SK-N-SH (cell line): ENCODE measurements at regions not wholly inside any gene's neighbourhood (a gene's known extent, or its start where the extent isn't known, plus 50 kb on each side); places are given as distances from the start of the nearest gene placed in this dataset.

ENCODE experiments used
- CTCF ChIA-PET: fragments of 300-600, 350-600 bp; formaldehyde crosslinking; extraction: SDS; loops from one replicate; lab custom pipeline; 2021; lab: Yijun Ruan, JAX
- POLR2A ChIA-PET: fragments of 350-600 bp; sonication (Branson Sonifier 250); formaldehyde crosslinking; extraction: SDS; loops from one replicate; lab custom pipeline; 2020; ENCODE audit warnings: antibody characterized with exemption, inconsistent platforms; lab: Yijun Ruan, JAX
- DNase-seq: peaks from one replicate; pipeline ENCODE4 v3.0.0; 2012
- H2AFZ ChIP-seq: fragments of 200-600 bp; sonication (generic); 2 replicates; pipeline ENCODE4 v1.8.1; 2016; ENCODE audit warnings: antibody characterized with exemption, mild to moderate bottlenecking, low read depth
- H3F3A ChIP-seq: fragments of 200-600 bp; sonication (generic); replicated peaks from 2 replicates; pipeline ENCODE3; 2016; ENCODE audit warnings: antibody characterized with exemption, mild to moderate bottlenecking; ENCODE audit not compliant: insufficient read depth
- H3K27ac ChIP-seq, 2 experiments: fragments of 200-500 bp in 1 of 2; fragments of 200-600 bp in 1 of 2; sonication (Bioruptor generic) in 1 of 2; sonication (generic), shearing (Covaris generic) in 1 of 2; 2 replicates each; pipeline versions ENCODE4 v1.5.1 to v1.6.1; 2014 to 2016; ENCODE audit warnings: low read depth in 2 of 2, inconsistent platforms in 1 of 2, low read length in 1 of 2, mild to moderate bottlenecking in 1 of 2, mixed read lengths in 1 of 2
- H3K27me3 ChIP-seq: fragments of 200-600 bp; sonication (generic), shearing (Covaris generic); 2 replicates; pipeline ENCODE4 v1.6.1; 2016; ENCODE audit warnings: mixed run types; ENCODE audit not compliant: insufficient read depth
- H3K36me3 ChIP-seq, 2 experiments: fragments of 200-500 bp in 1 of 2; fragments of 200-600 bp in 1 of 2; sonication (Bioruptor generic) in 1 of 2; sonication (generic) in 1 of 2; replicated peaks in 1 of 2; 2 replicates each; pipeline versions ENCODE3 to v1.5.1; 2014 to 2016; ENCODE audit warnings: low read length in 1 of 2, mild to moderate bottlenecking in 1 of 2; ENCODE audit not compliant: insufficient read depth in 2 of 2, control insufficient read depth in 1 of 2
- H3K4me1 ChIP-seq, 2 experiments: fragments of 200-500 bp in 1 of 2; fragments of 200-600 bp in 1 of 2; sonication (Bioruptor generic) in 1 of 2; sonication (generic), shearing (Covaris generic) in 1 of 2; 2 replicates each; pipeline versions ENCODE4 v1.5.1 to v1.6.1; 2014 to 2016; ENCODE audit warnings: low read depth in 1 of 2, low read length in 1 of 2, mixed run types in 1 of 2; ENCODE audit not compliant: insufficient read depth in 2 of 2, control insufficient read depth in 1 of 2
- H3K4me2 ChIP-seq: fragments of 200-600 bp; sonication (generic), shearing (Covaris generic); 2 replicates; pipeline ENCODE4 v1.6.1; 2017; ENCODE audit warnings: mixed run types
- H3K4me3 ChIP-seq, 2 experiments: fragments of 200-500 bp in 1 of 2; fragments of 200-600 bp in 1 of 2; sonication (Bioruptor generic) in 1 of 2; sonication (generic), shearing (Covaris generic) in 1 of 2; 2 replicates each; pipeline versions ENCODE4 v1.5.1 to v1.8.1; 2014 to 2016; ENCODE audit warnings: low read depth in 2 of 2, inconsistent platforms in 1 of 2, low read length in 1 of 2, mild to moderate bottlenecking in 1 of 2, mixed read lengths in 1 of 2, moderate library complexity in 1 of 2
- H3K79me2 ChIP-seq: fragments of 200-600 bp; sonication (generic); 2 replicates; pipeline ENCODE4 v1.8.1; 2017; ENCODE audit warnings: mild to moderate bottlenecking; ENCODE audit not compliant: insufficient read depth
- H3K9ac ChIP-seq: fragments of 200-600 bp; sonication (generic); 2 replicates; pipeline ENCODE4 v1.6.1; 2017; ENCODE audit warnings: mixed run types
- H3K9me2 ChIP-seq: fragments of 200-600 bp; sonication (generic); 2 replicates; pipeline ENCODE4 v1.6.1; 2017; ENCODE audit warnings: mixed run types
- H3K9me3 ChIP-seq: fragments of 200-600 bp; sonication (generic); 2 replicates; pipeline ENCODE4 v1.6.1; 2017; ENCODE audit warnings: mixed run types, mild to moderate bottlenecking, moderate library complexity
- H4K20me1 ChIP-seq: fragments of 200-600 bp; sonication (generic); 2 replicates; pipeline ENCODE4 v1.6.1; 2017; ENCODE audit warnings: mild to moderate bottlenecking, mixed run types; ENCODE audit not compliant: insufficient read depth
- GATA2 ChIP-seq: sonication (generic); formaldehyde crosslinking; IDR thresholded peaks from 2 replicates; pipeline ENCODE4 v1.5.0; 2020; ENCODE audit warnings: mild to moderate bottlenecking, missing genetic modification reagents
- IRF3 ChIP-seq: fragments of 150-350 bp; IDR thresholded peaks from 2 replicates; pipeline ENCODE4 v1.6.1; 2016; ENCODE audit warnings: mild to moderate bottlenecking, low read depth, low read length
- NRF1 ChIP-seq: IDR thresholded peaks from 2 replicates; pipeline ENCODE4 v1.6.1; 2012; ENCODE audit warnings: low read depth, mild to moderate bottlenecking, low read length
- PBX3 ChIP-seq: IDR thresholded peaks from 2 replicates; pipeline ENCODE4; 2012
- RAD21 ChIP-seq: IDR thresholded peaks from 2 replicates; pipeline ENCODE4 v1.6.1; 2012; ENCODE audit warnings: mild to moderate bottlenecking, low read length
- RCOR1 ChIP-seq: fragments of 150-350 bp; IDR thresholded peaks from 2 replicates; pipeline ENCODE4 v1.6.1; 2017; ENCODE audit warnings: antibody characterized with exemption, low read length
- REST ChIP-seq: IDR thresholded peaks from 2 replicates; pipeline ENCODE4 v1.6.1; 2012; ENCODE audit warnings: mild to moderate bottlenecking, low read depth, low read length, moderate library complexity
- RFX5 ChIP-seq: IDR thresholded peaks from 2 replicates; pipeline ENCODE4 v1.6.1; 2012; ENCODE audit warnings: mild to moderate bottlenecking, improper control_type of control experiment, low read length
- SIN3A ChIP-seq: IDR thresholded peaks from 2 replicates; pipeline ENCODE4 v1.6.1; 2012; ENCODE audit warnings: low read depth, mild to moderate bottlenecking, low read length, moderate library complexity, borderline replicate concordance
- TAF1 ChIP-seq: IDR thresholded peaks from 2 replicates; pipeline ENCODE4 v1.6.1; 2012; ENCODE audit warnings: low read depth, mild to moderate bottlenecking, low read length, moderate library complexity, borderline replicate concordance
- TEAD4 ChIP-seq: IDR thresholded peaks from 2 replicates; pipeline ENCODE4 v1.4.0; 2012; ENCODE audit warnings: mild to moderate bottlenecking, borderline replicate concordance; ENCODE audit not compliant: insufficient read depth
- USF2 ChIP-seq: fragments of 150-350 bp; IDR thresholded peaks from 2 replicates; pipeline ENCODE4 v1.6.1; 2017; ENCODE audit warnings: antibody characterized with exemption, low read length, low read depth, borderline replicate concordance
- YY1 ChIP-seq: IDR thresholded peaks from 2 replicates; pipeline ENCODE4 v1.4.0; 2012; ENCODE audit warnings: low read depth, mild to moderate bottlenecking
- WGBS: methylation state at CpG from one replicate; pipeline ENCODE4 v1.1.6; 2017; ENCODE audit warnings: low lambda C conversion rate; 5-methylcytosine and 5-hydroxymethylcytosine counted together

- H3K79me2 ChIP-seq = no peaks in the 10 kb centered on the region
- no peaks in the 10 kb centered on the region for H3K27me3 ChIP-seq
- no peak overlapping the region for H3K4me2 ChIP-seq
- H3K4me1 ChIP-seq = no peaks in the 10 kb centered on the region
- no peak overlapping the region for H3K4me3 ChIP-seq
- CTCF ChIA-PET = no interaction called here
- TF ChIP-seq USF2 (no peak), TEAD4 (no peak), RAD21 (no peak), GATA2 (CRISPR knock-in tag) (no peak)
- POLR2A ChIA-PET = no interaction called here
- H3K9me2 ChIP-seq = no peaks in the 10 kb centered on the region
- no peak for DNase-seq
- H3K36me3 ChIP-seq = no peaks in the 10 kb centered on the region
- H3F3A ChIP-seq = no peaks in the 10 kb centered on the region
- no peaks in the 10 kb centered on the region; the same call in 1 of the 2 replicates for H3K9me3 ChIP-seq
- H4K20me1 ChIP-seq = no peaks in the 10 kb centered on the region
- no peak overlapping the region for H2AFZ ChIP-seq
- WGBS = 20% methylated on average over 2 of the region's 2 CpGs
- no peak overlapping the region for H3K9ac ChIP-seq
- H3K27ac ChIP-seq = no peak overlapping the region
Measured at GRCh38 chr4:166635367-166635766, 598.9 kb downstream of the SPOCK3 start.

GRCh38 chr4:166637816-166638215, 596.5 kb downstream of the SPOCK3 start:
- no peaks in the 10 kb centered on the region; the same call in 1 of the 2 replicates for H3K9me3 ChIP-seq
- H3F3A ChIP-seq = no peaks in the 10 kb centered on the region
- H3K9me2 ChIP-seq = no peaks in the 10 kb centered on the region
- no peaks in the 10 kb centered on the region for H3K27me3 ChIP-seq
- no peak overlapping the region for H3K27ac ChIP-seq
- POLR2A ChIA-PET = no interaction called here
- WGBS = 0% methylated on average over 2 of the region's 2 CpGs
- no peaks in the 10 kb centered on the region for H3K79me2 ChIP-seq
- no peaks in the 10 kb centered on the region for H4K20me1 ChIP-seq
- no peaks in the 10 kb centered on the region for H3K36me3 ChIP-seq
- CTCF ChIA-PET = no interaction called here
- TF ChIP-seq NRF1 = no peak
- no peak for TF ChIP-seq GATA2 (CRISPR knock-in tag)
- TF ChIP-seq PBX3 = no peak
- TF ChIP-seq REST = no peak
- no peak for TF ChIP-seq TAF1
- TF ChIP-seq RAD21 = no peak
- TF ChIP-seq RFX5 = no peak
- TF ChIP-seq RCOR1 = no peak
- TF ChIP-seq IRF3 = no peak
- TF ChIP-seq YY1 = no peak
- no peak for TF ChIP-seq SIN3A
- H3K4me3 ChIP-seq = no peak overlapping the region
- no peak overlapping the region for H2AFZ ChIP-seq
- no peaks in the 10 kb centered on the region for H3K4me1 ChIP-seq
- no peak for DNase-seq
- no peak overlapping the region for H3K4me2 ChIP-seq
- no peak overlapping the region for H3K9ac ChIP-seq
